GM20000 (cell line): ENCODE measurements at regions not wholly inside any gene's neighbourhood (a gene's known extent, or its start where the extent isn't known, plus 50 kb on each side); places are given as distances from the start of the nearest gene placed in this dataset.

Experiments used
- DNase-seq: peaks from one replicate; pipeline ENCODE4 v3.0.0; 2012; ENCODE audit warnings: low spot score
- CTCF ChIP-seq: IDR thresholded peaks from 2 replicates; pipeline ENCODE4 v1.5.1; 2012; ENCODE audit warnings: mild to moderate bottlenecking, control low read depth; ENCODE audit errors: extremely low read depth, missing control alignments

- no peak for TF ChIP-seq CTCF
- DNase-seq: no peak
Measured at GRCh38 chr2:129456691-129457090, 522.8 kb upstream of the RAB6C start.

GRCh38 chr2:129457277-129457818 lies 522.1 kb upstream of the RAB6C start:
- TF ChIP-seq CTCF: no peak
- no peak for DNase-seq

- TF ChIP-seq CTCF: no peak
- DNase-seq: no peak
Measured at GRCh38 chr2:129458006-129458405, 521.5 kb upstream of the RAB6C start.

- no peak for TF ChIP-seq CTCF
- DNase-seq: no peak
Measured at GRCh38 chr2:129458436-129458835, 521.0 kb upstream of the RAB6C start.

- DNase-seq: no peak
- no peak for TF ChIP-seq CTCF
Measured at GRCh38 chr2:129459200-129459876, 520.1 kb upstream of the RAB6C start.

GRCh38 chr2:129459881-129460280 lies 519.6 kb upstream of the RAB6C start:
- TF ChIP-seq CTCF: no peak
- no peak for DNase-seq

GRCh38 chr2:129460299-129461198 lies 518.9 kb upstream of the RAB6C start:
- no peak for TF ChIP-seq CTCF
- DNase-seq: no peak
